Transverse colon (tissue), 4 donors: ENCODE measurements at regions not wholly inside any gene's neighbourhood (a gene's known extent, or its start where the extent isn't known, plus 50 kb on each side); places are given as distances from the start of the nearest gene placed in this dataset.

Source experiments
- DNase-seq: peaks from one replicate; pipeline ENCODE4 v3.0.0-alpha.2; 2019
- H3K27ac ChIP-seq, 4 donors: fragments of 200-600 bp; sonication (generic); 2 replicates each; pipeline ENCODE4 v1.5.1; 2016 to 2018; ENCODE audit warnings: inconsistent platforms in 4 of 4
- H3K27me3 ChIP-seq: fragments of 200-600 bp; sonication (generic); 2 replicates; pipeline ENCODE4 v1.5.1; 2017; ENCODE audit warnings: inconsistent platforms
- H3K36me3 ChIP-seq, 4 donors: fragments of 200-600 bp; sonication (generic); 2 replicates each; pipeline ENCODE4 v1.5.1; 2017 to 2019; ENCODE audit warnings: inconsistent platforms in 4 of 4
- H3K4me1 ChIP-seq, 4 donors: fragments of 200-600 bp; sonication (generic); 2 replicates each; pipeline ENCODE4 v1.5.1; 2017 to 2020; ENCODE audit warnings: inconsistent platforms in 4 of 4
- H3K4me3 ChIP-seq, 4 donors: fragments of 200-600 bp; sonication (generic); 1 replicate in 1 of 4; 2 replicates in 3 of 4; pipeline versions ENCODE4 v1.5.1 to v1.6.1; 2017 to 2019; ENCODE audit warnings: inconsistent platforms in 4 of 4
- H3K9me3 ChIP-seq, 2 donors: fragments of 200-600 bp; sonication (generic); 2 replicates each; pipeline ENCODE4 v1.5.1; 2017 to 2019; ENCODE audit warnings: inconsistent platforms in 2 of 2
- EP300 ChIP-seq: sonication (generic); formaldehyde crosslinking; IDR thresholded peaks from one replicate; pipeline ENCODE4 v1.6.1; 2017; ENCODE audit warnings: antibody characterized with exemption, low read depth
- POLR2A ChIP-seq: fragments of 450-650 bp; IDR thresholded peaks from one replicate; pipeline ENCODE4 v1.6.1; 2016; ENCODE audit warnings: antibody characterized with exemption, mild to moderate bottlenecking, moderate library complexity
- POLR2AphosphoS5 ChIP-seq, 3 donors: sonication (generic); formaldehyde crosslinking; IDR thresholded peaks; one replicate each; pipeline ENCODE4 v1.6.1; 2016; ENCODE audit warnings: antibody characterized with exemption in 3 of 3
- WGBS, 2 donors: methylation state at CpG; one replicate each; pipeline ENCODE4 v1.1.5; 2018; ENCODE audit warnings: low coverage in 1 of 2; 5-methylcytosine and 5-hydroxymethylcytosine counted together
- in situ Hi-C, 4 donors: fragments of 200-750 bp; cut with MboI; loops; one replicate each; pipeline versions ENCODE4 v1.15.0 to v1.15.1; 2017; ENCODE audit warnings: low sequenced_read_pairs in 3 of 4, low pct_ligation_motif_present in 1 of 4, low pct_unique_long_range_greater_than_20kb in 1 of 4
- intact Hi-C: fragments of 100-400 bp; cut with DNase I; formaldehyde crosslinking; loops from one replicate; pipeline ENCODE4 v1.15.1; 2023; ENCODE audit warnings: low total_unique reads
- TF ChIP-seq, protein P1 (sequence below), 5 experiments: fragments of 200-600 bp in 3 of 5; fragments of 450-650 bp in 2 of 5; sonication (generic) in 3 of 5; IDR thresholded peaks; 1 replicate in 2 of 5; 2 replicates in 3 of 5; pipeline ENCODE4 v1.5.1; 2016 to 2017; ENCODE audit warnings: antibody characterized with exemption in 5 of 5, inconsistent platforms in 3 of 5, mild to moderate bottlenecking in 2 of 5, moderate library complexity in 1 of 5

DNA sequence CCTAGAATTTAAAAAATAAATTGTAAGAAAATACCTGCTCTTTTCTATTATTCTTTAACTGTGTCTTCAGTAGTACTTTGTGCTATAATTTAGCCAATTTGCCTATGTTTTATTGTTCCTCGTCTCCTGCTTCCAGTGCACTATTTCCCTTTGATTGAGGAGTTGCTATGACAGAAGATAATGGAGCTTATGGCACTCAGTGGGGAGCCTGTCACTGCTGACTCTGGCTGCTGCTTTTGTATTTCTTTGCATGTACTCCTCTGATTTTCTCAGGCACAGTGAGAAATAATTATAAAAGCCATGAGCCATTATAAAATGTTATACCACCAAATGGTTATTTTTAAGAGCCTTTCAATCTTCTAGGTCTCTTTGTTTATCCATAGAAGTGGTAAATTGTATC, 1310.8 kb upstream of the SLC39A10 start:
- TF ChIP-seq, protein P1, sequence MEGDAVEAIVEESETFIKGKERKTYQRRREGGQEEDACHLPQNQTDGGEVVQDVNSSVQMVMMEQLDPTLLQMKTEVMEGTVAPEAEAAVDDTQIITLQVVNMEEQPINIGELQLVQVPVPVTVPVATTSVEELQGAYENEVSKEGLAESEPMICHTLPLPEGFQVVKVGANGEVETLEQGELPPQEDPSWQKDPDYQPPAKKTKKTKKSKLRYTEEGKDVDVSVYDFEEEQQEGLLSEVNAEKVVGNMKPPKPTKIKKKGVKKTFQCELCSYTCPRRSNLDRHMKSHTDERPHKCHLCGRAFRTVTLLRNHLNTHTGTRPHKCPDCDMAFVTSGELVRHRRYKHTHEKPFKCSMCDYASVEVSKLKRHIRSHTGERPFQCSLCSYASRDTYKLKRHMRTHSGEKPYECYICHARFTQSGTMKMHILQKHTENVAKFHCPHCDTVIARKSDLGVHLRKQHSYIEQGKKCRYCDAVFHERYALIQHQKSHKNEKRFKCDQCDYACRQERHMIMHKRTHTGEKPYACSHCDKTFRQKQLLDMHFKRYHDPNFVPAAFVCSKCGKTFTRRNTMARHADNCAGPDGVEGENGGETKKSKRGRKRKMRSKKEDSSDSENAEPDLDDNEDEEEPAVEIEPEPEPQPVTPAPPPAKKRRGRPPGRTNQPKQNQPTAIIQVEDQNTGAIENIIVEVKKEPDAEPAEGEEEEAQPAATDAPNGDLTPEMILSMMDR (IDR thresholded peaks at IDR 0.05): no peak
- TF ChIP-seq POLR2A: no peak
- TF ChIP-seq EP300: no peak
- no peak for TF ChIP-seq POLR2AphosphoS5 (IDR thresholded peaks at IDR 0.05)
- Histone ChIP-seq H3K9me3 (no peaks in the 10 kb centered on the region), H3K27me3 (no peaks in the 10 kb centered on the region), H3K36me3 (no peaks in the 10 kb centered on the region), H3K4me3 (no peak overlapping the region), H3K4me1 (no peaks in the 10 kb centered on the region), H3K27ac (no peak overlapping the region)
- in situ Hi-C loops (no loop called here), intact Hi-C loops (no loop called here)
- no peak for DNase-seq
- 0 to 25% methylated on average over 1 of the region's 1 CpG for WGBS, 2 donors

DNA sequence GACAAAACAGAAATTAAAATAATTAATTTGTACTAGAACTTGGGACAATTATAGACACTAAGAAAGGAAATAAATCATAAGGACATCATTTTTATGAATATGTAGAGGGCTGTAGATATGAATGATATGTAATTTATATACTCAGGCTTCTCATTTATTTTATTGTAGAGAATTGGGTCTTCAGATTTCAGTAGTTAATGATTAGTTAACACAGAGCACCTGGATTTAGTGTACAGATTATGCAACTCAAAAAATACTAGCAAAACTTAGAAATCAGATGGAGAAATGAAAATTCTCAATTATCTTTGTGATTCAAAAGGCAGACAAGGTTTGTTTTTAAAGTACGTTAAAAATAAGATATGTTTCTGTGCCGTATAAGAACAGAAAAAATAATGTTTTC, 1311.7 kb upstream of the SLC39A10 start:
- TF ChIP-seq EP300 (no peak), POLR2A (no peak), POLR2AphosphoS5 (IDR thresholded peaks at IDR 0.05) (no peak)
- TF ChIP-seq, protein P1 (IDR thresholded peaks at IDR 0.05): no peak
- Histone ChIP-seq H3K4me1 (no peaks in the 10 kb centered on the region), H3K9me3 (no peaks in the 10 kb centered on the region), H3K4me3 (no peak overlapping the region), H3K36me3 (no peaks in the 10 kb centered on the region), H3K27ac (no peak overlapping the region), H3K27me3 (no peaks in the 10 kb centered on the region)
- intact Hi-C loops: no loop called here
- DNase-seq: no peak
- in situ Hi-C loops: no loop called here
- WGBS, 2 donors: 59% methylated on average over 2 of the region's 2 CpGs

DNA sequence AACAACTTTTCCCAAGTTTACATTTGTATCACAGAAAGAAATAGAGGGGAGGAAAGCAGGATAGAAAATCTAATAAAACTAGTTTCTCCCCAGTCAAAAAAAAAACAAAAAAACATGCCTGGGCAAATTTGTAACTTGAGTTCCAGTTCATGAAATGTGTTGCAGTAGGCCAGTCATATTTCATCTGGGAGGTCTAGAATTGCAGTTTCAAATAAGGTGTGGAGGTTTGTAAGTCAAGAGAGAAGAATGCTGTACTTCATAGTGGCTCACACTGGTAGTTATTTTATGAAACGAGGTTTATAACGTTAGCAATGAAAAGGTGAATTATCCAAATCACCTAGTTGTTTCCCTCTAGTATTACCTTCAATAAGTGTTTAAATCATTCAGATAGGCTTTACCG, 1313.9 kb upstream of the SLC39A10 start:
- 64 to 69% methylated on average over 3 of the region's 3 CpGs for WGBS, 2 donors
- H3K9me3 ChIP-seq: no peaks in the 10 kb centered on the region
- in situ Hi-C loops (no loop called here), intact Hi-C loops (no loop called here)
- TF ChIP-seq POLR2A: no peak
- TF ChIP-seq, protein P1 (IDR thresholded peaks at IDR 0.05): no peak
- TF ChIP-seq EP300: no peak
- no peak for TF ChIP-seq POLR2AphosphoS5 (IDR thresholded peaks at IDR 0.05)
- no peak overlapping the region for H3K4me3 ChIP-seq
- H3K4me1 ChIP-seq: no peaks in the 10 kb centered on the region
- no peak for DNase-seq
- H3K36me3 ChIP-seq: no peaks in the 10 kb centered on the region
- H3K27ac ChIP-seq: no peak overlapping the region
- H3K27me3 ChIP-seq: no peaks in the 10 kb centered on the region

GRCh38 chr2:194332799-194333490, 1324.1 kb upstream of the SLC39A10 start:
- no peaks in the 10 kb centered on the region for H3K36me3 ChIP-seq
- H3K27ac ChIP-seq: no peak overlapping the region
- no peaks in the 10 kb centered on the region for H3K4me1 ChIP-seq
- H3K9me3 ChIP-seq: no peaks in the 10 kb centered on the region
- DNase-seq: no peak
- H3K4me3 ChIP-seq: no peak overlapping the region
- no peak for TF ChIP-seq POLR2A
- H3K27me3 ChIP-seq: no peaks in the 10 kb centered on the region
- intact Hi-C loops (no loop called here), in situ Hi-C loops (no loop called here)
- 70 to 77% methylated on average over 9 of the region's 9 CpGs for WGBS, 2 donors

- H3K36me3 ChIP-seq: no peaks in the 10 kb centered on the region
- H3K9me3 ChIP-seq: no peaks in the 10 kb centered on the region
- in situ Hi-C loops (no loop called here), intact Hi-C loops (no loop called here)
- 87% methylated on average over 7 of the region's 7 CpGs; no CpG with 5 or more reads in 1 of the 2 donors for WGBS, 2 donors
- TF ChIP-seq POLR2AphosphoS5 (IDR thresholded peaks at IDR 0.05) (no peak), POLR2A (no peak), EP300 (no peak)
- TF ChIP-seq, protein P1 (IDR thresholded peaks at IDR 0.05): no peak
- no peaks in the 10 kb centered on the region for H3K27me3 ChIP-seq
- H3K4me3 ChIP-seq: no peak overlapping the region
- H3K27ac ChIP-seq: no peak overlapping the region
- DNase-seq: no peak
- no peaks in the 10 kb centered on the region for H3K4me1 ChIP-seq
Observed at GRCh38 chr2:194328456-194328855, 1328.6 kb upstream of the SLC39A10 start.
